IPS-NIHi7 (cell line): ENCODE measurements at regions not wholly inside any gene's neighbourhood (a gene's known extent, or its start where the extent isn't known, plus 50 kb on each side); places are given as distances from the start of the nearest gene placed in this dataset.

ENCODE experiments used
- DNase-seq: peaks from one replicate; pipeline ENCODE4 v3.0.0; 2012; ENCODE audit warnings: mixed read lengths; ENCODE audit errors: extremely low spot score

DNA sequence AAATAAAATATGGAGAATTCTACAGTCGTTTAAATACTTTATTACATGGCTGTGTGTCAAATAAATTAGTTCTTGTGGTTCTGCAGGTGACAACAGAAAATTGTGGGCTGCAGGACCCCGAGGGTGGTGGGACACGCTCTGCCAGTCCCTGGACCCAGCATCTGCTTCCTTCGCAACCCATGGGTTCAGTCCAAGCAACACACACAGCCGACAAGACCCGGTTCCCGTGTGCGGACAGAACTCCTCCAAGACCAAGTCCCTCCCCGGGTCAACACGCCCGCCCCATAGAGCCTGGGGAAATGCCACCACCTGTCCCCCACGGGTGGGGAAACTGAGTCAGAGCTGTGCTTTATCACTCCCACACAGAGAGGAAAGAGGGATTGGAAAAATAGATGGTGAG lies 238.9 kb downstream of the BRD1 start:
- no peak for DNase-seq

- DNase-seq, result no peak
These were observed 239.7 kb downstream of the BRD1 start for GRCh38 chr22:49587987-49588386.

DNA sequence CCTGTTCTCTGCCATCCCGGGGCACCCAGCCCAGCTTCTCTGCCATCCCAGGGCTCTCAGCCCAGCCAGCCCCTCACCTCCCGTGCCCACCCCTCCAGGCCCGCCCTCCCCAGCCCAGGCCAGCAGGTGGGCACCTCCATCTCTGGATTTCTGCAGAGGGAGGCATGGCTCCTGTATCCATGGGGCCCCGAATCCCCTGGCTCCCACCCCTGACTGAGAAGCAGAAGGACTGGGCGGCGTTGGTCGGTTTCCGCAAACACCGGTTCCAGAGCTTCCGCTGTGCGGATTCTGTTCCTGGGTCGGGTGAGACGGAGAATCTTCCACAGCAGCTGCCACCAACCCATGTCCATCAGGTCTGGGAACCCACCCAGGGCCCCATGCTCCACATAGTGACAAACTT lies 240.3 kb downstream of the BRD1 start:
- DNase-seq, result no peak

DNA sequence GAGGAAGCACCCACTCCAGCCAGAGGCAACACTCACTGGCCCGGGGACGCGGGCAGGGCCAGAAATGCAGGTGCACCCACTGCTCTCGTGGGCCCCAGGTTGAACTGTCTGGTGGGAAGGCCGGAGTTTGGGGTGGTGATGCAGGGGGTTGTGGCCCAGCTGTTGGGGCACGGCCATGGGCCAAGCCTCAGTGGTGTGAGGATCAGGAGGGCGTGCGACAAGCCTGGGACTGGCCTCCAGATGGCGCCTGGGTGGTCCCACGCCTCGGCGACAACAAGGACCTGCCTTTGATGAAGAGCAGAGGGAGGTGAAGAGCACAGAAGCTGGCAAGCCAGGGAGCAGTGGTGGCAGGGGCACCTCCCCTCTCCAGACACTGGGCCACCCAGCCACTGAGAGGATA lies 240.8 kb downstream of the BRD1 start:
- peak; percentile 42 for DNase-seq

- no peak for DNase-seq
These were observed 241.4 kb downstream of the BRD1 start for GRCh38 chr22:49586244-49586748.

DNA sequence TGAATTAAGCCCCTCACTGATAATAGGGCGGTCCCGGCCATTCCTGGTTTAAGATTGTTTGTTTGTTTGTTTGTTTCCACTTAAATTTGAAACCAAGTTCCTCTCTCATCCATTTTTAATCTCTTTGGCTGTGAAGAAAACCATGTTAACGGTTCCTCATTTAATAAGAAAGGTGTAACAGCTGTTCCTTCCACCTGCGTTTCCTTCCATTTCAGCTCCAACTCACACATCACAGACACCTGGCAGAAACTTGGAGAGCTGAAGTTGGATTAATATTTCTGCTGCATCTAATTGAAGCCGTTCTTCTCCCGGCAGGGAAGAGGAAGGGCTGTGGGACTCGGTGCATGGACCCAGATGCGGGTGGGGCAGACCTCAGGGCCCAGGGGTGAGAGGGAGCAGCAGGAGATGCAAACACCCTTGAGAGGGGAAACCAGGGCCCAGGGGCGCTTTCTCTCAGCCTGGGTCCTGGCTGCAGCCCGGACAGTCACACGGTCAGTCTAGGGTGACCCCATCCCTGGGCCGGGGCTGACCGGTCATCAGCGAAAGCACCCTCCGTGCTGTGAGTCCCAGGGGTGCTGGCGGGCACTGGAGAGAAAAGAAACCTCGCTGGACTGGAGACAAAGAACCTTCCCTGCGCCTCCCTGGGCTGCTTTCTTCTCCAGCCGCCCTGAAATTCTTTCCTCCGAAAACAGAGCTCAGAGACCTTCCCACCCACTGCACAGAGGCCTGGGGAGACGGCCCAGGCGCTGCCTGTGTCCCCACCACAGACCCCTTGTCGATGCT lies 242.0 kb downstream of the BRD1 start:
- DNase-seq, result no peak

- DNase-seq, result no peak
These were observed 243.7 kb downstream of the BRD1 start for GRCh38 chr22:49583886-49584505.

DNA sequence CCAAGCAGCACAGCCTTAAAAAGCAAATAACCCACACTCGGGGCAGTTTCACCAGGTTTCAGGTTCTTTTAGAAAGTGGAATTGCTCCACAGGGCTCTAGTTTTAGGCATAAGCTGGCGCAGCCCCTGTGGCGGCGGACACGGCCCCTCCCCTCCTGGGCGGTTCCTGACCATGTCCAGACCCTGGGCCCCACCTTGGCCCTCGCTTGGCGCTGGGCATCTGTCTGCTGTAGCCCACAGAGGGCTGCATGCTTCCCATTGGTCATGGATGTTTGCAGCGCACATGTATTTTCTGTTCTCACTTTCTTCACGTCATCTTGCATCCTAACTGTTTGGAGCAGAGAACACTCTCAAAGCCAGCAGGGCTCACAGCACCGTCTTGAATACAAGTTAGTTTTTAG lies 244.3 kb downstream of the BRD1 start:
- no peak for DNase-seq

- no peak for DNase-seq
These were observed 245.0 kb downstream of the BRD1 start for GRCh38 chr22:49582678-49583077.

GRCh38 chr22:49582181-49582580 lies 245.5 kb downstream of the BRD1 start:
- no peak for DNase-seq

DNA sequence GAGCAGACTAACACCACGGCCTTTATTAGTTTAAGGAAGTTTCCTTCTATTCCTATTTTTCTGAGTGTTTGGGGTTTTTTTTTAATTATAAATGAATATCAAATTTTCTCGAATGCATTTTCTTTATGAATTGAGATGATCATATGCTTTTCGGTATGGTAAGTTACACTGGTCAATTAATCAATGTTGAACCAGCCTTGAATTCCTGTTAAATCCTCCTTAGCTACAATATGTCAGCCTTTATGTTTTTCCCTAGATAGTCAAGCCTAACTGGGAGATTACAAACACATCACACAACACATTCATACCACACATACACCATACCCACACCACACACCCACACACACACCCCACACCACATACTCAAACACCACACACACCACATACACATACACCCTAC lies 247.6 kb downstream of the BRD1 start:
- no peak for DNase-seq

- no peak for DNase-seq
These were observed 250.3 kb downstream of the BRD1 start for GRCh38 chr22:49577168-49578060.

DNA sequence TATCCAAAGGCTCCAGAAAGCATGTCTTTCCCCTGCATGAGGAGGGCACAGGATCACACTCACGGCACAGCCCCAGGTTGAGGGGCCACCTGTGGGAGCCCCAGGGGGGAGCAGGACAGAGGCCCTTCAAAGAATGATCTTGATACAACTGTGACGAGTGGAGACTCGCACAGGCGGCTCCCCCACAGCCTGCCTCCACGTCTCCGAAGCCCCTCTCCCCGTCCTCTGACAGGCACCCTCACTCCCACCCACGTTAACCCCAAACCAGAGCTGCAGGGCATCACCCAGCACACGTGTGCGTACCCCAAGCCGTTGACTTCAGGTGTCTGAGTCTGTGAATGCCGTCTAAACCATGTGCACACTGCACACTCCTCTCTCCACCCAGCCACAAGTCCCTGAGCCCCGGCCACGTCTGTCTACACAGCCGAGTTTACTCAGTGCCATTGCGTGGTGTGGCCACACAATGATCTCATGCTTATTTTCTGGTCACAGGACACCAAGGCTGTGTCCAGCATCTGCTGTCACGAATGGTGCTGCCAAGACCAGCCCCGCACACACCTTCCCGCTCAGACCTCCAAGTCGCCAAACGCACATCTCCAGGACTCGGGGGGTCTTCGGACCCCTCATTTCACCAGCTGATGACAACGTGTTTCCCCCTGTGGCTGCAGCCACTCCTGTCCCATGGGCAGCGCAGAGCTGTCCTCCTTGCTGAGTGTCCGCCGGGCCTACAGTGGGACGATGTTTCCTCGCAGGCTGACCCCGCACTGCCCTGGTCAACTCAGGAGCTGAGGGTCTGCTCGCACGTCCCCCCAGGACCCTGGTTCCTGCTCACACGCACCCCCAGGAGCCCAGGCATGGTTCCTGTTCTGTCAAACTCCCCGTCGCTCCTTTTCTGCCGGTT lies 251.2 kb downstream of the BRD1 start:
- DNase-seq, result no peak

GRCh38 chr22:49575703-49576081 lies 252.0 kb downstream of the BRD1 start:
- DNase-seq, result no peak

- no peak for DNase-seq
These were observed 252.6 kb downstream of the BRD1 start for GRCh38 chr22:49574881-49575702.

DNA sequence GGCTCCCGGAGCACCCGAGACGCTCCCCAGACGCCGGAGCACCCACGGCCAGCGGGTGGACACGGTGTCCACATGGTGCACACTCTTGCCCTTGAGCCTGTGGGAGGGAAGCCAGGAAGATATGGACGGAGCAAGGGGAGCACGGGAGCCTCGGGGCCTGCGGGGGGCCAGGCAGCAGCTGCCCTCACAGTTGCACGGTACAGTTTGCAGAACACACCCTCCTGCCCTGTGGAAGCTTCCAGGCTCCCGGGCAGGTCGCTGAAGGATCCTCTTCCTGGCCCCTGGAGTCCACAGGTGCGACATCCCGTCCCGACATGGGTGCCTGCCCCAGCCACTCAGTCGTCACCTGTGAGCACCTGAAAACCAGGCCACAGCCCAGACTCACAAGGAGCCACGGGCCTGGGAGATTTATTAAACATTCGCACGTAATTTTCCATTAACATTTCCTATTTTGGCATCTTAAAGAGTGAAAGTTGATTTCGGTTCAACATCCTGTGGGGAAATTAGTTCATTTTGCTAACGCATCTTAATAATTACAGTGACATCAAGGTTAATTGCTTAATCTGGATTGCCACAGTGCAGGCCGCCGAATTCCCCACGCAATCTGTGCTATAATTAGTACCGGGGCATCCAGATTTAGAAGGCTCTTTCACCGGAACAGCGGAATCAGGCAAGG lies 253.3 kb downstream of the BRD1 start:
- no peak for DNase-seq

- no peak for DNase-seq
These were observed 254.4 kb downstream of the BRD1 start for GRCh38 chr22:49573109-49573765.

- DNase-seq, result no peak
These were observed 256.3 kb downstream of the BRD1 start for GRCh38 chr22:49571326-49571725.
